Right ventricle myocardium inferior (tissue), 1 donor: ENCODE measurements at regions not wholly inside any gene's neighbourhood (a gene's known extent, or its start where the extent isn't known, plus 50 kb on each side); places are given as distances from the start of the nearest gene placed in this dataset. TPM values are rescaled to one million over a fixed set of nuclear protein-coding genes. Genes with fewer than 3 reads are reported as not detected.
"Not testable (repeated sequence)": the region's sequence is repeated elsewhere in the genome, so short reads cannot be mapped to it uniquely, and the experiment has no call there.

Experiments used
- ATAC-seq: fragments of 200-7000 bp; cut with Tn5 transposase; one replicate; pipeline ENCODE4 v1.9.1; 2020; ENCODE audit warnings: mild to moderate bottlenecking, moderate library complexity
- DNase-seq: peaks from one replicate; pipeline ENCODE4 v3.0.0; 2021; ENCODE audit errors: missing footprints
- intact Hi-C: fragments of 100-400 bp; cut with DNase I; formaldehyde crosslinking; loops from one replicate; pipeline ENCODE4 v1.11.0; 2022
- microRNA-seq: library from miRNA; unstranded; fragments of <30 nt; microRNA quantifications from one replicate; pipeline ENCODE4 v1.2.0, GENCODE V29; 2020
- donor health status: DM: no; HTN: yes; CAD: no; lungs with severe emphysema.

DNA sequence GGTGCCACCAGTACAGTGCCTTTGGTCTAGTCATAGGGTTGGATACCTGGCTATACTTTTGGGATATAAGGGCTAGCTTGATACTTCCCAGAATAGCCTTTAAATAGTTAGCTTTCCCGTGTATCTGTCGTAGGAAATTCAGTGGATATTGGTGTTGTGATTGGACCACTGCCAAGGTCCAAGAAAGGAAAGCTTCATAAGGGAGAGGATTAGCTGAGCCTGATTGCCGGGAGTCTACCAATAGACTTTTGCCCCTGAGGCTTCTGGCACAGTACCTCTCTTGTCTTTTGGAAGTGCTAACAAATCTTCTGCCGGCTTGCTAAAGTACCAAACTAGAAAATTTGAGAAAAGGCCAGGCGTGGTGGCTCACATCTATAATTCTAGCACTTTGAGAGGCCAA lies 61.1 kb upstream of the XIST start:
- DNase-seq = no peak
- intact Hi-C loops = no loop called here
- no peak for ATAC-seq

DNA sequence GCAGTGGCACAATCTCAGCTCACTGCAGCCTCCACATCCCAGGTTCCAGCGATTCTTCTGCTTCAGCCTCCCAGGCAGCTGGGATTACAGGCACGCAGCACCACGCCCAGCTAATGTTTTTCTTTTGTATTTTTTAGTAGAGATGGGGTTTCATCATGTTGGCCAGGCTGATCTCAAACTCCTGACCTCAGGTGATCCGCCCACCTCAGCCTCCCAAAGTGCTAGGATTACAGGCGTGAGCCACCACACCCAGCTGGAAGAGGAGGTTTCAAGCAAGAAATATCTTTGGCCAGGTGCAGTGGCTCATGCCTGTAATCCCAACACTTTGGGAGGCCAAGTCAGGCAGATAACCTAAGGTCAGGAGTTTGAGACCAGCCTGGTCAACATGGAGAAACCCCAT lies 59.4 kb upstream of the XIST start:
- ATAC-seq, intact Hi-C loops, DNase-seq: not testable (repeated sequence)

DNA sequence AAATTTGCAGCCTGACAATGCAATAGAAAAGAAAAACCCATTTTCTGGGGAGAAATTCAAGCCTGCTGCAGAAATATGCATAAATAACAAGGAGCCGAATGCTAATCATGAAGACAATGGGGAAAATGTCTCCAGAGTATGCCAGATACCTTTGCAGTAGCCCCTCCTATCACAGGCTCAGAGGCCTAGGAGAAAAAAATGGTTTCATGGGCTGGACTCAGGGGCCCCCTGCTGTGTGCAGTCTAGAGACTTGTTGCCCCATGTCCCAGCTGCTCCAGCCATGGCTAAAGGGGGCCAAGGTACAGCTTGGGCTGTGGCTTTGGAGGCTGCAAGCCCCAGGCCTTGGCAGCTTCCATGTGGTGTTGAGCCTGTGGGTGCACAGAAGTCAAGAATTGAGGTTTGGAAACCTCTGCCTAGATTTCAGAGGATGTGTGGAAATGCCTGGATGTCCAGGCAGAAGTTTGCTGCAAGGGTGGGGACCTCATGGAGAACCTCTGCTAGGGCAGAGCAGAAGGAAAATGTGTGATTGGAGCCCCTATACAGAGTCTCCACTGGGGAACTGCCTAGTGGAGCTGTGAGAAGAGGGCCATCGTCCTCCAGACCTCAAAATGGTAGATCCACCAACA lies 53.3 kb upstream of the XIST start:
- DNase-seq, intact Hi-C loops, ATAC-seq: not testable (repeated sequence)

DNA sequence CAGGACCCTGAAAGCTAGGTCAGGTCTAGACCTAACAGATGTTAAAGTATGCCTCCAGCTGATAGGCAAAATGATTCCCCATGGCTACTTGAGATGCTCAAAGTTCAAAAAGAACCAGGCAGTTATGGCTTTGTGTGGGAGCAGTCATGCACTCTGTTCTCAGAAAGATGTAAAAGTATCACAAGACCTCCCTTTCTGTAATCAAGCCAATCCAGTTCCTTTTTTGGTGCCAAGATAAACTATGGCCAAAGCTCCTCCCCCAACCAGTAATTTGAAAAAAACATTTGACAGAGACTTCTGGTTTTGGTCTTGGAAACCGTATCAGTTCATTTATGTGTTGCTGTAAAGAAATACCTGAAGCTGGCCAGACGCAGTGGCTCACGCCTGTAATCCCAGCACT lies 51.4 kb upstream of the XIST start:
- intact Hi-C loops = no loop called here
- ATAC-seq = no peak
- no peak for DNase-seq

Small RNA genes lying in the stretch of these regions (microRNA-seq; reads per million reads assigned to microRNA genes)
- gene MIR374B (not detected), gene MIR374C (not detected), gene MIR421 (214 reads per million, percentile 60 among the genes with 10 or more reads in this experiment)
